Right lobe of liver (tissue), 6 donors: ENCODE measurements at regions not wholly inside any gene's neighbourhood (a gene's known extent, or its start where the extent isn't known, plus 50 kb on each side); places are given as distances from the start of the nearest gene placed in this dataset.

Source experiments
- ATAC-seq, 4 donors: fragments of 200-7000 bp; cut with Tn5 transposase; one replicate each; pipeline ENCODE4 v1.9.1; 2020; ENCODE audit warnings: mild to moderate bottlenecking in 4 of 4, moderate library complexity in 4 of 4
- DNase-seq, 3 donors: peaks; one replicate each; pipeline ENCODE4 v3.0.0-alpha.2; 2020
- H3K27ac ChIP-seq, 3 donors: fragments of 200-600 bp; one replicate each; pipeline ENCODE4 v1.8.0; 2022
- H3K27me3 ChIP-seq, 2 donors: fragments of 200-600 bp; one replicate each; pipeline ENCODE4 v1.8.0; 2022
- H3K36me3 ChIP-seq, 4 donors: fragments of 200-600 bp; sonication (generic) in 1 of 4; one replicate each; pipeline versions ENCODE4 v1.5.1 to v1.8.0; 2017 to 2022; ENCODE audit warnings: control low read depth in 1 of 4
- H3K4me1 ChIP-seq, 4 donors: fragments of 200-600 bp; sonication (generic) in 1 of 4; one replicate each; pipeline versions ENCODE4 v1.5.1 to v1.8.0; 2017 to 2022; ENCODE audit warnings: control low read depth in 1 of 4
- H3K4me3 ChIP-seq, 3 donors: fragments of 200-600 bp; one replicate each; pipeline ENCODE4 v1.8.0; 2022
- H3K9me3 ChIP-seq, 4 donors: fragments of 200-600 bp; sonication (generic) in 1 of 4; one replicate each; pipeline versions ENCODE4 v1.5.1 to v1.8.0; 2017 to 2022; ENCODE audit warnings: control low read depth in 1 of 4
- POLR2A ChIP-seq: fragments of 450-650 bp; IDR thresholded peaks from one replicate; pipeline ENCODE4 v1.6.1; 2017; ENCODE audit warnings: antibody characterized with exemption, mild to moderate bottlenecking
- WGBS: methylation state at CpG from one replicate; pipeline ENCODE4 v1.1.6; 2018; ENCODE audit warnings: low coverage, low lambda C conversion rate; ENCODE audit not compliant: insufficient coverage; ENCODE audit errors: missing lambda C conversion rate; 5-methylcytosine and 5-hydroxymethylcytosine counted together
- intact Hi-C, 2 donors: fragments of 100-400 bp; cut with DNase I; formaldehyde crosslinking; loops; one replicate each; pipeline versions ENCODE4 v1.11.2 to v1.14.1; 2022
- TF ChIP-seq, protein P1 (sequence below), 4 donors: fragments of 200-600 bp in 3 of 4; fragments of 450-650 bp in 1 of 4; IDR thresholded peaks; one replicate each; pipeline versions ENCODE4 v1.5.1 to v1.8.0; 2016 to 2022; ENCODE audit warnings: antibody characterized with exemption in 4 of 4, mild to moderate bottlenecking in 2 of 4
- donor health status: DM: no; HTN: yes; CAD: no.
- donor health status: DM: no; HTN: no; CAD: no.
- donor health status: DM: no; HTN: no; CAD: no.
- donor health status: DM: no; HTN: yes; CAD: no.
- donor health status: DM: no; HTN: yes; CAD: no.

- H3K9me3 ChIP-seq, result no peaks in the 10 kb centered on the region
- DNase-seq (no peak), ATAC-seq (no peak)
- H3K36me3 ChIP-seq, result no peaks in the 10 kb centered on the region
- TF ChIP-seq, protein P1, sequence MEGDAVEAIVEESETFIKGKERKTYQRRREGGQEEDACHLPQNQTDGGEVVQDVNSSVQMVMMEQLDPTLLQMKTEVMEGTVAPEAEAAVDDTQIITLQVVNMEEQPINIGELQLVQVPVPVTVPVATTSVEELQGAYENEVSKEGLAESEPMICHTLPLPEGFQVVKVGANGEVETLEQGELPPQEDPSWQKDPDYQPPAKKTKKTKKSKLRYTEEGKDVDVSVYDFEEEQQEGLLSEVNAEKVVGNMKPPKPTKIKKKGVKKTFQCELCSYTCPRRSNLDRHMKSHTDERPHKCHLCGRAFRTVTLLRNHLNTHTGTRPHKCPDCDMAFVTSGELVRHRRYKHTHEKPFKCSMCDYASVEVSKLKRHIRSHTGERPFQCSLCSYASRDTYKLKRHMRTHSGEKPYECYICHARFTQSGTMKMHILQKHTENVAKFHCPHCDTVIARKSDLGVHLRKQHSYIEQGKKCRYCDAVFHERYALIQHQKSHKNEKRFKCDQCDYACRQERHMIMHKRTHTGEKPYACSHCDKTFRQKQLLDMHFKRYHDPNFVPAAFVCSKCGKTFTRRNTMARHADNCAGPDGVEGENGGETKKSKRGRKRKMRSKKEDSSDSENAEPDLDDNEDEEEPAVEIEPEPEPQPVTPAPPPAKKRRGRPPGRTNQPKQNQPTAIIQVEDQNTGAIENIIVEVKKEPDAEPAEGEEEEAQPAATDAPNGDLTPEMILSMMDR (IDR thresholded peaks at IDR 0.05), result no peak
- TF ChIP-seq POLR2A, result no peak
- H3K4me1 ChIP-seq, result no peaks in the 10 kb centered on the region
- 30% methylated on average over 2 of the region's 2 CpGs for WGBS
- no peaks in the 10 kb centered on the region for H3K27me3 ChIP-seq
- H3K27ac ChIP-seq, result no peak overlapping the region
- intact Hi-C loops, result no loop called here
- H3K4me3 ChIP-seq, result no peak overlapping the region
These were observed 762.8 kb downstream of the GATA3 start for GRCh38 chr10:8817299-8817698.

GRCh38 chr10:8825611-8826010, 771.1 kb downstream of the GATA3 start:
- no peak overlapping the region for H3K4me3 ChIP-seq
- no peaks in the 10 kb centered on the region for H3K4me1 ChIP-seq
- H3K9me3 ChIP-seq, result no peaks in the 10 kb centered on the region
- no peak overlapping the region for H3K27ac ChIP-seq
- TF ChIP-seq POLR2A, result no peak
- TF ChIP-seq, protein P1 (IDR thresholded peaks at IDR 0.05), result no peak
- intact Hi-C loops, result no loop called here
- no peaks in the 10 kb centered on the region for H3K27me3 ChIP-seq
- no peak for ATAC-seq
- DNase-seq, result no peak
- no peaks in the 10 kb centered on the region for H3K36me3 ChIP-seq
- 64% methylated on average over 8 of the region's 8 CpGs for WGBS

- WGBS, result 29% methylated on average over 2 of the region's 2 CpGs
- ATAC-seq (no peak), DNase-seq (no peak)
- no peaks in the 10 kb centered on the region for H3K4me1 ChIP-seq
- no peaks in the 10 kb centered on the region for H3K9me3 ChIP-seq
- no peaks in the 10 kb centered on the region for H3K27me3 ChIP-seq
- intact Hi-C loops, result no loop called here
- H3K36me3 ChIP-seq, result no peaks in the 10 kb centered on the region
- no peak overlapping the region for H3K4me3 ChIP-seq
- no peak for TF ChIP-seq POLR2A
- TF ChIP-seq, protein P1 (IDR thresholded peaks at IDR 0.05), result no peak
- H3K27ac ChIP-seq, result no peak overlapping the region
These were observed 775.1 kb downstream of the GATA3 start for GRCh38 chr10:8829592-8829991.

DNA sequence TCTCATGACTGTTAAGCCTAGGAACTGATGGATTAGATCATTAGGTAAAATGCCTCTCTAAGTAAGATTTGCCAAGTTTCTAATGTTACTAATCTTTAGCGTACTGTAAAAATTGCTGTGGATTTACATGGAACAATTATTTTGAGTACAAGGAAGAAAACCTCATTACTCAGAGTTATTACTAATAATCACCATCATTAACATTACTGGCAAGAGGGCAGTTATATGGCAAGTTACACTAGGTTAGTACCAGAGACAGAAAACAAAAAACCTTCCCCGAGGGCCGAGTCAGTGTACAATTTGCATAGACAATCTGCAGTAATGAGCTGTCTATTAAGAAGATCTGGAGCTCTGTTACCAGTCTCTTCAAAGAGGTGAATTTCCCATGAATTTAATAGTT, 775.6 kb downstream of the GATA3 start:
- DNase-seq, result no peak
- TF ChIP-seq, protein P1 (IDR thresholded peaks at IDR 0.05), result no peak
- no peak for TF ChIP-seq POLR2A
- intact Hi-C loops, result no loop called here
- no peak for ATAC-seq
- no peaks in the 10 kb centered on the region for H3K4me1 ChIP-seq
- no peak overlapping the region for H3K4me3 ChIP-seq
- no peak overlapping the region for H3K27ac ChIP-seq
- no peaks in the 10 kb centered on the region for H3K27me3 ChIP-seq
- no peaks in the 10 kb centered on the region for H3K9me3 ChIP-seq
- no peaks in the 10 kb centered on the region for H3K36me3 ChIP-seq
- 74% methylated on average over 3 of the region's 3 CpGs for WGBS

- WGBS, result 33% methylated on average over 1 of the region's 1 CpG
These were observed 776.4 kb downstream of the GATA3 start for GRCh38 chr10:8830876-8831275.

More at GRCh38 chr10:8830876-8831275, 776.4 kb downstream of the GATA3 start:
- Histone ChIP-seq H3K9me3 (no peaks in the 10 kb centered on the region), H3K27me3 (no peaks in the 10 kb centered on the region), H3K36me3 (no peaks in the 10 kb centered on the region), H3K27ac (no peak overlapping the region), H3K4me3 (no peak overlapping the region), H3K4me1 (no peaks in the 10 kb centered on the region)
- no peak for DNase-seq
- TF ChIP-seq POLR2A, result no peak
- TF ChIP-seq, protein P1 (IDR thresholded peaks at IDR 0.05), result no peak
- intact Hi-C loops, result no loop called here
- no peak for ATAC-seq
